Astrocyte (in vitro differentiated cells and primary cell): ENCODE measurements at regions not wholly inside any gene's neighbourhood (a gene's known extent, or its start where the extent isn't known, plus 50 kb on each side); places are given as distances from the start of the nearest gene placed in this dataset.

Experiments
- DNase-seq: peaks from one replicate; pipeline ENCODE4 v3.0.0-alpha.2; 2010; ENCODE audit warnings: low read depth
- FAIRE-seq: peaks from 2 replicates; lab custom pipeline; 2011; peaks lifted over from hg19 to GRCh38; lab: Jason Lieb, UNC
- H2AFZ ChIP-seq: 2 replicates; pipeline ENCODE4 v1.6.0; 2012; ENCODE audit warnings: low read depth, low read length, inconsistent platforms
- H3K27ac ChIP-seq: 2 replicates; pipeline ENCODE4 v1.5.1; 2011; ENCODE audit warnings: low read depth, low read length, inconsistent platforms
- H3K27me3 ChIP-seq: 2 replicates; pipeline ENCODE4 v1.6.0; 2011; ENCODE audit warnings: low read length, inconsistent platforms; ENCODE audit not compliant: insufficient read depth
- H3K36me3 ChIP-seq: 2 replicates; pipeline ENCODE4 v1.5.1; 2011; ENCODE audit warnings: low read length, inconsistent platforms; ENCODE audit not compliant: insufficient read depth
- H3K4me1 ChIP-seq: 2 replicates; pipeline ENCODE4 v1.5.1; 2011; ENCODE audit warnings: low read length, inconsistent platforms; ENCODE audit not compliant: insufficient read depth
- H3K4me2 ChIP-seq: 2 replicates; pipeline ENCODE4 v1.6.0; 2012; ENCODE audit warnings: low read length, inconsistent platforms
- H3K4me3 ChIP-seq: 2 replicates; pipeline ENCODE4 v1.5.1; 2011; ENCODE audit warnings: low read depth, mild to moderate bottlenecking, low read length, inconsistent platforms; ENCODE audit not compliant: insufficient read depth
- H3K79me2 ChIP-seq: 2 replicates; pipeline ENCODE4 v1.6.0; 2012; ENCODE audit warnings: mild to moderate bottlenecking, low read length, inconsistent platforms; ENCODE audit not compliant: insufficient read depth
- H3K9ac ChIP-seq: 2 replicates; pipeline ENCODE4 v1.6.0; 2012; ENCODE audit warnings: mild to moderate bottlenecking, low read length, inconsistent platforms
- H3K9me3 ChIP-seq: 2 replicates; pipeline ENCODE4 v1.5.1; 2012; ENCODE audit warnings: low read depth, mild to moderate bottlenecking, low read length, inconsistent platforms; ENCODE audit not compliant: insufficient read depth
- H4K20me1 ChIP-seq: 2 replicates; pipeline ENCODE4 v1.6.0; 2012; ENCODE audit warnings: low read length, inconsistent platforms; ENCODE audit not compliant: insufficient read depth
- H3K27ac Mint-ChIP-seq: one replicate; pipeline ENCODE4 v1.8.0; 2021; ENCODE audit warnings: mild to moderate bottlenecking, mixed read lengths; ENCODE audit not compliant: unreplicated experiment
- H3K27me3 Mint-ChIP-seq: one replicate; pipeline ENCODE4 v1.8.0; 2021; ENCODE audit warnings: low read depth, mixed read lengths; ENCODE audit not compliant: unreplicated experiment
- H3K36me3 Mint-ChIP-seq: one replicate; pipeline ENCODE4 v1.8.0; 2021; ENCODE audit warnings: low read depth, mixed read lengths; ENCODE audit not compliant: unreplicated experiment
- H3K4me1 Mint-ChIP-seq: one replicate; pipeline ENCODE4 v1.8.0; 2021; ENCODE audit warnings: low read depth, mixed read lengths; ENCODE audit not compliant: unreplicated experiment
- H3K4me3 Mint-ChIP-seq: one replicate; pipeline ENCODE4 v1.8.0; 2021; ENCODE audit warnings: mild to moderate bottlenecking, moderate library complexity, mixed read lengths; ENCODE audit not compliant: unreplicated experiment
- H3K9me3 Mint-ChIP-seq: one replicate; pipeline ENCODE4 v1.8.0; 2021; ENCODE audit warnings: mild to moderate bottlenecking, mixed read lengths; ENCODE audit not compliant: unreplicated experiment
- EZH2 ChIP-seq: IDR thresholded peaks from 2 replicates; pipeline ENCODE4 v1.6.1; 2012; ENCODE audit warnings: mild to moderate bottlenecking, low read length, inconsistent platforms; ENCODE audit not compliant: insufficient read depth
- TF ChIP-seq, protein P1 (sequence below): IDR thresholded peaks from 2 replicates; pipeline ENCODE4 v1.5.1; 2011; ENCODE audit warnings: low read depth, mild to moderate bottlenecking, inconsistent platforms, low read length, moderate library complexity; ENCODE audit not compliant: insufficient read depth

DNA sequence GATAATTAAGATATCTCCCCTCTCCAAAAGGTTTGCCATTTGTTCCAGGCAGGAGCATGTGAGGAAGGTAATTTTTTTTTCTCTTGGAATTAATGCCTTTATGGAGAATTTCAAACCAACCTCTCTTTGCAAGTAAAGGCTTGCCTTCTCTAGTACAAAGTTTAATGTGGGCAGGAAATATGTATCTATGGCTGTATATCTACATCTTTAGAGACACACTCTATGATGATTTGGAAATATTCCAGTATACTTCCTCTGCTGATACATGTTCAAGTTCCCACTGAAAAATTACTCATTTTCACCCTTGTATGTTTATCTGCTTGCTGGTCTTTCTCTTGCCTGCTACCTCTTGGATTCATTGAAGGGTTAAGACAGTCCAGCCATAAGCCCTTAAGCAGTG lies 83.5 kb upstream of the SEMA6A start:
- H3K27ac Mint-ChIP-seq: no peak overlapping the region
- Histone ChIP-seq H3K36me3 (no peaks in the 10 kb centered on the region), H3K27me3 (no peaks in the 10 kb centered on the region)

GRCh38 chr5:116655431-116655830 lies 80.8 kb upstream of the SEMA6A start:
- peaks cover 9% of the 10 kb centered on the region for H3K4me1 Mint-ChIP-seq
- no peak for TF ChIP-seq EZH2
- Histone ChIP-seq H3K27ac (no peak overlapping the region), H4K20me1 (no peaks in the 10 kb centered on the region), H3K4me3 (no peak overlapping the region), H3K4me2 (no peak overlapping the region), H3K4me1 (no peaks in the 10 kb centered on the region), H3K9ac (no peak overlapping the region), H2AFZ (no peak overlapping the region), H3K9me3 (no peaks in the 10 kb centered on the region), H3K36me3 (no peaks in the 10 kb centered on the region), H3K79me2 (no peaks in the 10 kb centered on the region), H3K27me3 (no peaks in the 10 kb centered on the region)
- no peak for FAIRE-seq
- H3K27ac Mint-ChIP-seq: no peak overlapping the region
- H3K4me3 Mint-ChIP-seq: no peak overlapping the region
- H3K27me3 Mint-ChIP-seq: peaks cover 2% of the 10 kb centered on the region
- H3K9me3 Mint-ChIP-seq: no peaks in the 10 kb centered on the region
- H3K36me3 Mint-ChIP-seq: no peaks in the 10 kb centered on the region
- no peak for DNase-seq

More for the DNA sequence above, 83.5 kb upstream of the SEMA6A start:
- H3K27ac ChIP-seq: no peak overlapping the region
- FAIRE-seq (no peak), DNase-seq (no peak)
- H3K4me3 ChIP-seq: no peak overlapping the region
- H3K9ac ChIP-seq: no peak overlapping the region
- Mint-ChIP-seq H3K27me3 (peaks cover 2% of the 10 kb centered on the region), H3K4me3 (no peak overlapping the region), H3K9me3 (peaks cover 10% of the 10 kb centered on the region), H3K4me1 (no peaks in the 10 kb centered on the region), H3K36me3 (peaks cover 4% of the 10 kb centered on the region)
- H3K79me2 ChIP-seq: no peaks in the 10 kb centered on the region
- H2AFZ ChIP-seq: no peak overlapping the region
- H4K20me1 ChIP-seq: no peaks in the 10 kb centered on the region
- peaks cover 7% of the 10 kb centered on the region for H3K9me3 ChIP-seq
- no peaks in the 10 kb centered on the region for H3K4me1 ChIP-seq
- no peak overlapping the region for H3K4me2 ChIP-seq
- no peak for TF ChIP-seq EZH2
- TF ChIP-seq, protein P1, sequence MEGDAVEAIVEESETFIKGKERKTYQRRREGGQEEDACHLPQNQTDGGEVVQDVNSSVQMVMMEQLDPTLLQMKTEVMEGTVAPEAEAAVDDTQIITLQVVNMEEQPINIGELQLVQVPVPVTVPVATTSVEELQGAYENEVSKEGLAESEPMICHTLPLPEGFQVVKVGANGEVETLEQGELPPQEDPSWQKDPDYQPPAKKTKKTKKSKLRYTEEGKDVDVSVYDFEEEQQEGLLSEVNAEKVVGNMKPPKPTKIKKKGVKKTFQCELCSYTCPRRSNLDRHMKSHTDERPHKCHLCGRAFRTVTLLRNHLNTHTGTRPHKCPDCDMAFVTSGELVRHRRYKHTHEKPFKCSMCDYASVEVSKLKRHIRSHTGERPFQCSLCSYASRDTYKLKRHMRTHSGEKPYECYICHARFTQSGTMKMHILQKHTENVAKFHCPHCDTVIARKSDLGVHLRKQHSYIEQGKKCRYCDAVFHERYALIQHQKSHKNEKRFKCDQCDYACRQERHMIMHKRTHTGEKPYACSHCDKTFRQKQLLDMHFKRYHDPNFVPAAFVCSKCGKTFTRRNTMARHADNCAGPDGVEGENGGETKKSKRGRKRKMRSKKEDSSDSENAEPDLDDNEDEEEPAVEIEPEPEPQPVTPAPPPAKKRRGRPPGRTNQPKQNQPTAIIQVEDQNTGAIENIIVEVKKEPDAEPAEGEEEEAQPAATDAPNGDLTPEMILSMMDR: no peak

DNA sequence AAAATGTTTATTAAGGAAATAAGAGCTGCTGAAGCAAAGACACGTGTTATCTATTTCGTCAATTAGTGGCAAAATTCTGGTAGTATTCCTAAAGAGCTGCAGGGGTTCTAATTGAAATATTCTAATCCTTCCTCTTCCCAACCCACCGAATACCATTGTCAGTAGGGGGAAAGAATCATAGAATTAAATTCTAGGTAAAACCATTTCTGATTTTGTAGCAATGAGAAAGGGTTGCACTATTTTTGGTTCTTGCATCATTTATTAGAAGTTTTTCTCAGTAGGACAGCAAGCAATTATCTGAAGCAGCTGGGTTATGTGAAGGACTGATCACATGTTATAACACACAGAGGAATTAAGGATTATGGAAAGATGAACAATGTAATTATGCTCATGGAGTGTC lies 80.3 kb upstream of the SEMA6A start:
- H3K36me3 Mint-ChIP-seq: no peaks in the 10 kb centered on the region
- Histone ChIP-seq H3K4me2 (no peak overlapping the region), H3K27ac (no peak overlapping the region), H3K4me3 (no peak overlapping the region), H4K20me1 (no peaks in the 10 kb centered on the region), H2AFZ (no peak overlapping the region), H3K4me1 (no peaks in the 10 kb centered on the region), H3K9me3 (no peaks in the 10 kb centered on the region), H3K36me3 (no peaks in the 10 kb centered on the region), H3K79me2 (no peaks in the 10 kb centered on the region), H3K9ac (no peak overlapping the region), H3K27me3 (no peaks in the 10 kb centered on the region)
- peaks cover 9% of the 10 kb centered on the region for H3K4me1 Mint-ChIP-seq
- no peak for DNase-seq
- H3K27ac Mint-ChIP-seq: no peak overlapping the region
- no peaks in the 10 kb centered on the region for H3K9me3 Mint-ChIP-seq
- no peak for FAIRE-seq
- TF ChIP-seq EZH2: no peak
- TF ChIP-seq, protein P1: no peak
- peaks cover 2% of the 10 kb centered on the region for H3K27me3 Mint-ChIP-seq
- H3K4me3 Mint-ChIP-seq: no peak overlapping the region
